ENCODE measurements at regions not wholly inside any gene's neighbourhood (a gene's known extent, or its start where the extent isn't known, plus 50 kb on each side); places are given as distances from the start of the nearest gene placed in this dataset.

DNA sequence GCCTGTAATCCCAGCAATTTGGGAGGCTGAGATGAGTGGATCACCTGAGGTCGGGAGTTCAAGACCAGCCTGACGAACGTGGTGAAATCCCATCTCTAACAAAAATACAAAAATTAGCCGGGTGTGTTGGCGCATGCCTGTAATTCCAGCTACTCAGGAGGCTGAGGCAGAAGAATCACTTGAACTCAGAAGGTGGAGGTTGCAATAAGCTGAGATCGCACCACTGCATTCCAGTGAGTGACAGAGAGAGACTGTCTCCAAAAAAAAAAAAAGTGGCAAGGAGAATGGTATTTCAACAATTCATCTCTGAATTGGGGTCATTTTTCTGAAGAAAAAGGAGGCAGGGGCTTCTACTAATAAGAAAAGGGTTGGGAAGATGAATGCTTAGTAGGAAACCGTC, 111.5 kb upstream of the NHSL1 start:
- no peak for DNase-seq

DNA sequence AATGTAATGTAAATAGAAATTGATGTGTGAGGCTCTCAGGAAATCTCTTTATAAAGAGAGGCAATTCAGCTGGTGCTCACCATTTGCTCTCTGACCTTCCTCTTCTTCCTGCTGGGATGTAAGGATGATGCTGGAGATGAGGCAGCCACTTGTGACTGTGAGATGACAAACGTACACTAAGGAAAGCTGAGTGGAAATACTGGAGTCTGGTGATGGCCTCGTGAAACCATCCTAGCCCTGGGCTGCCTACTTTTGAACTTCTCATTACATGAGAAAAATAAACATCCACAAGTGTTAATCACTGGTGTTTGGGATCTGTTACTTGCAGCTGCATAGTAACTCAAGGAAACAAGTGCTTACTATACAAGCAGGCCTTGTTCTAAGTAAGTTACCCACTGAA, 114.9 kb upstream of the NHSL1 start:
- DNase-seq: no peak

DNA sequence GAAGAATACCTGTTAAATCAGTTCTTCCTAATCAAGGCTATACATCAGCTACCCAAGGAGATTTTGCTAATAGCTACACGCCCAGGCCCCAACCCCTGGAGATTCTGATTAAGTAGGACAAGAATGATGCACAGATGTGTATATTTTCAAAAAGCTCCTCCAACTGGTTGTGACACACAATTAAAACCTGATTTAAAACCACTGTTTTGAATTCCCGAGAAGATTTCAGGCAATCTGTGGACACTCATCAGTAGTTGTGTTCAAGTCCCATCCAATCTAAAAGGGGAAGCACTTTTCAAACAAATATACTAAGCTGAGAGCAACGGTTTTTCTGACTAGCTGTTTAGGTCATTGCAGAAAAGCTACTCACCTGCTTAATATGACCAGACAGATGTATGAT, 118.9 kb upstream of the NHSL1 start:
- no peak for DNase-seq

DNA sequence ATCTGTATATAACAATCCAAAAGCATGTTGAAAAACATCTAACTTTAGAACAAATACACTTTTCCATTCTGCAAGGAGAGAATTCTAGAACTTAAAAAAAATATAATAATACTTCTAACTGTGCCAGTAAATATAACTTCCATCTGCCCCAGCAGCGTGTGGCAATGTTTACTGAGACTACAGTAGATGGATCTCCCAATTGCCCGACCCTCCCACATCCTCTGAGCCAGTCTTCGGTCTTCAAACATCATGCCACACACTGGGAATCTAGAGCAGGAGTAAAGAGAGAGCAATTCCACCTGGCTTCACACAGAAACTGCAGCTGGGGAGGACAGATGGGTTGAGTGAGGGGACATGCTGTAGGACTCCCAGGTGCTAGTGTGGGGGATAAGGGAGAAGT, 121.3 kb upstream of the NHSL1 start:
- no peak for DNase-seq

DNA sequence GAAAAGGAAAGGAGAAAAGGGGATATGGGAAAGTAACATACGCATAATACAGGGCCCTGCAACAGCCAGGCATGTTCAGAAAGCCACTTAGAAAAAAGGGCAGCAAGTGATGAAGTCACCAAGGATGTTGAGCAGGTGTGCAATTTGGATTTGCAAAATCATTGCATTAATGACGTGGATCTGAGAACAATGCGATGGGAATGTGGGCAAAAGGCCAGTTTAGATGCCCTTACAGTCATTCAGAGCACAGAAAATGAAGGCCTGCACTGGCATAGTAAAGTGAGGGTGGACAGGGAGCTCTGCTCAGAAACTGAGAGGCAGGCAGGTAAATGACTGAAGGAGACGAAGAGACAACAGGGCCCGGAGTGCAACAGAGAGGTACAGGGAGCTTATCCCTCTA, 123.7 kb upstream of the NHSL1 start:
- DNase-seq: no peak

DNA sequence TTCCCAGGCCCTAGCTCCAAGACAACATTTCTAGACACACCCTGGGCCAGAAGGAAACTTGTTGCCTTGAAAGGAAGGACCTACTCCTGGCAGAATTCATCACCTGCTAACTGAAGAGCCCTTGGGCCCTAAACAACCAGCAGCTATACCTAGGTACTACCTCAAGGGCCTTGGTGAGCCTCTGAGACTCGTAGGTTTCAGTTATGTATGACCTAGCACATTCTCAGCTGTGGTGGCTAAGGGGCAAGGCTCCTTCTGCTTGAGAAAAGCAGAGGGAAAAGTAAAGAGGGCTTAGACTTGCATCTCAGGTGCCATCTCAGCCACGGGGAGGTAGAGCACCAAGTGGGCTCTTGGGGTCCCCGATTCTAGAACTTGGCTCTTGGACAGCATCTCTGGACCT, 132.3 kb upstream of the NHSL1 start:
- DNase-seq: no peak

DNA sequence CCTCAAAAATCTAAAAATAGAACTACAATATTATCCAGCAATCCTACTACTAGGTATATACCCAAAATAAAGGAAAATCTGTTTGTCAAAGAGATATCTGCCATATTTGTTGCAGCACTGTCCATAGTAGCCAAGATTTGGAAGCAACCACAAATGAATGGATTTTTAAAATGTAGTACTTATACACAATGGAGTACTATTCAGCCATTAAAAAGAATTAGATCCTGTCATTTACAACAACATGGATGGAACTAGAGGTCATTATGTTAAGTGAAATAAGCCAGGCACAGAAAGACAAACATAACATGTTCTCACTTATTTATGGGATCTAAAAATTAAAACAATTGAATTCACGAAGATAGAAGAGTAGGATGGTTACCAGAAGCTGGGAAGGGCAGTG, 135.7 kb upstream of the CCDC28A start:
- DNase-seq: no peak

DNA sequence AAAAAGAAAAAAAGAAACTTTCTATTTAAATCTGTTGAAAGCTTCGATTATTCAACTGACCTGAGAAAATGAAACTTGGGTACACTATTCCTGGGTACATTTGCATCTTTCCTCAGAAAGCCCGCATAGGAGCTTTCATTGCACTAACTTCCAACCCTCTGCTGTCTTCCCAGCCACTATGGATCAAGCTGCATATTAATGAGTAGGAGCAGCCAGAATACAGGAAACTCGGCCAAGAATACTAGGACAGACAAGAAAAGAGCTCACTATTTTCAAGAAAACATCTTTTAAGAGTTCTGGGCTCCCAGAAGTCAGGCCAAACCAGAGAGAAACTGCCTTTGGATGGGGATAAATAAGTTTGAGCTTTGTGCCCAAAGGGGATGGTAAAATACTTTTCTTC, 135.0 kb upstream of the CCDC28A start:
- DNase-seq: no peak

DNA sequence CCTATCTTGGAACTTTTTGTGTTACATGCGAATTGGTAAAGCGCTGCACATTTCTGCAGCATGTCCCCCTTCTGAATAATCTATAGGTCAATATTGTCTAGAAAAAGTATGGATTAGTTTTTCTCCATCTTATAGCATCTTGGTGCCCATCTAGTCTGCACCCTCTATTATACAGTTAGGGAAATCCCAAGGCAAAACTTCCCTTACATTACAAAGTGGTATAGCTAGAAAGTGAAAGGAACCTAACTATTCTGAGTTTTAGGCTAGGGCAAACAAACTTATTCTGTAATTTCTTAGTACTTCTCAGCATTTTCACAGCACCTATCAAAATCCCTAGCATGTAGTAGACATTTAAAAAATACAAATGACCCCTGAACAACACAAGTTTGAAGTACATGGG, 133.5 kb upstream of the CCDC28A start:
- DNase-seq: no peak

DNA sequence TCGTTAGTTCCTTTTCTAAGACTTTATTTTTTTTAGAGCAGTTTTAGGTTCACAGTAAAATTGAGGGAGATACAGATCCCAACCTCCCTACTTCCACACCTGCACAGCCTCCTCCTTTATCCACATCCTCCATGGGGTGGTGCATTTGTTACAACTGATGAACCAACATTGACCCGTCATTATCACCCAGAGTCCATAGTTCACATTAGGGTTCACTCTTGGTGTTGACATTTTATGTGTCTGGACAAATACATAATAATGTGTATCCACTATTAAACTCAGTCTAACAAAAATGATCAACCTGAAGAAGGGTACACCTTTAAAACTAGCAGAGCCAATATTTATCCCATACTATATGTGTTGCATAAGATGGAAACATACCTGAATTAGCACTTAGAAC, 130.4 kb upstream of the CCDC28A start:
- DNase-seq: no peak

DNA sequence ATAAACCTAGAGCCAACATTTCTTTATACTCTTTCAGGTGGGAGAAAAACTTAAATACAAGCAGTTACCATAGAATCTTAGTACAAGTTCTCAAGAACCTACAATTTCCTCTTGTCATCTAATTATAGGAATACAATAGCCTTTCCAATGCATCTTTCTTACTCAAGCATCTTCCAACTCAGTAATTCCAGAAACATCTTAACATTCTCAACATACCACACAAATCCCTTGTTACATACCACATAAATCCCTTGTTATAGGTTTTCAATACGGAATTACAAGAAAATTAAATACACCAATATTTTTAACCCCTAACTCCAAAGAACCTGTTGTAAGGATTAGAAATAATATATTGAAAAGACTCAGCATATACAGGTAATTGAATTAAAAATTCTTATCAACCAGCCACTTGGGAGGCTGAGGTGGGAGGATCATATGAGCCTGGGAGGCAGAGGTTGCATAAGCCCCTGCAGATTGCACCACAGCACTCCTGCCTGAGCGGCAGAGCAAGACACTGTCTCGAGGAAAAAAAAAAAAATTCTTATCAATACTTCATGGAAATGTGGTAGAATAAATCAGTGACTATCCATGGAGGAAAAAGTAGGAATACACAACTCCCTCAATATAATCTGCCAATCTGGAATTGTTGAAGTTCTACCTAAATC, 127.5 kb upstream of the CCDC28A start:
- no peak for DNase-seq

DNA sequence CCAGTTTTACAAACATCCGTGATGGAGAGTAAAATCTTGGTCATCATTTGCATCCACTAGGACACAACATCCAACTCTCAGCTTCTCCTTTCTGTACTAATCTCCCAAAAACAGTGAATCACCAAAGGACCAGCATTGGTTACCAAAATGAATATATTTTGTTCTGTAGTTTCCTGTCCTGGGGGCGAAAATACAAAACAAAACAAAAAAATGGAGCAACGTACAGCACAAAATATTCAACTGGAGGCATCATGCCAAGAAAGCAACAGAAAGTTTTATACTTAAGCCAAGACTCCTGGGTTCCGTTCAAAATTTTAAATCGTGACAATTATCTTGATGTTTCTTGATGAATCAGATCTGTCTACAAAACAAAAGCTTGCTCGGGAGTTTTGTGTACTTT, 126.6 kb upstream of the CCDC28A start:
- no peak for DNase-seq

DNA sequence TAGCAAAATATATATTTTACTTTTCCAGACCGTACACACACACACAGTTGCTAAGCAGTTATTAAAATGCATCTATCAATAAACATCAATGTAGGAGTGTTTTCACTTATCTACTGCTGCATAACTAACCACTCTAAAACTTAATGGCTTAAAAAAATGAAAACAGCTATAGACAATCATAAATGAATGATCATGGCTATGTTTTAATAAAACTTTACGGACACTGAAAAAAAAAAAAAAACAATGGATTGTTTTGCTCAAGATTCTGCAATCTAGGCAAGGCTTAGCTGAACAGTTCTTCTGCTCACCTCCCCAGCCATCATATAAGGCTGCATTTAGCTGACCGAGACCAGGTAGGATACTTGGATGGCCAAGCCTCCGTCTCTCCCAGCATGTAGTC, 125.4 kb upstream of the CCDC28A start:
- no peak for DNase-seq

DNA sequence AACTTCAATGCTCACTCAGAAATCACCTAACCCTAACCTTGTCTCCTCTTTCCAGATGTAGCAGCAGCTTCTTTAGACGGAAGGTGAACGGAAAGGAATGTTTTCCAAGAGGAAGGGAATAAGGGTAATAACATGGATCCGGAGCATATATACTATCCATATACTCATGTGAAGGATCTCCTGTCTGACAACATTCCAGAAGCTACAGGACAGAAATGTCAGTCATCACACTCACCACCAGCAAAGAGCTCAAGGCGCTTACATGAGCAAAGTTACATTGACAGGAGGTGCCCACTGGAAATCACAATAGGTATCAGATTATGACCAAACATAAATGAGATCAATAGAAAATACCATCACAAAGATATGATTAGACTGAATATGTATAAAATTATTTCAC, 122.1 kb upstream of the CCDC28A start:
- no peak for DNase-seq

DNA sequence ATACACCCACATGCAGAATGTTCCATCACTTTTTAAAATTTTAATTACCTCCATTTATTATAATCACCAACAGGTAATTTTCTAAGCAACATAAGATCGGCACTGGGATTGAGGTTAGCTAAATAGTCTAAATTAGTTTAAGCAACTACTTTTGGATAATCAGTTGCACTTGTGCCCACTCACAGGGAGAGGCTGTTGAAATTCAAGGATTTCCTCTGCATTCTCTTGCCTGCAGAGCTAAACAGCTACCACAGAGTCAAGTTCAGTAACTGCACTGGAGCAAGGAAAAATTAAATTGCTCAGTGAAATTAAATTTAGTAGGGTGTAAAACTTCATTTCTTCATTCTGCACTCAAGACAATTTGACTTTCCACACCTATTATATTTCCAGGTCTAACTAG, 120.7 kb upstream of the CCDC28A start:
- no peak for DNase-seq

DNA sequence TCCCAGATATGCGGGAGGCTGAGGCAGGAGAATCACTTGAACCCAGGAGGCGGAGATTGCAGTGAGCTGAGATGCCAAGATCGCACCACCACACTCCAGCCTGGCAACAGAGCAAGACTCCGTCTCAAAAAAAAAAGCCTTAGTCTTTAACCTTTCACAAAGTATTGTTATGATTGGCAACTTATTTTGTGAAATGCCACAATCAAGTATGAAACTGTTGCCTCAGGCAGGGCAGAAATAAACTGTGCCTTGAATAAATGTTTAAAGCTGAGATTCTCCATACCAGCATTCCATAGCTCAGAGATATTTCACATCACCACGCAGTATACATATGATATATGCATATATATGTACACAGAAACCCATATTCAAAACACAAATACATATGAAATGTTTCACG, 120.1 kb upstream of the CCDC28A start:
- DNase-seq: no peak

DNA sequence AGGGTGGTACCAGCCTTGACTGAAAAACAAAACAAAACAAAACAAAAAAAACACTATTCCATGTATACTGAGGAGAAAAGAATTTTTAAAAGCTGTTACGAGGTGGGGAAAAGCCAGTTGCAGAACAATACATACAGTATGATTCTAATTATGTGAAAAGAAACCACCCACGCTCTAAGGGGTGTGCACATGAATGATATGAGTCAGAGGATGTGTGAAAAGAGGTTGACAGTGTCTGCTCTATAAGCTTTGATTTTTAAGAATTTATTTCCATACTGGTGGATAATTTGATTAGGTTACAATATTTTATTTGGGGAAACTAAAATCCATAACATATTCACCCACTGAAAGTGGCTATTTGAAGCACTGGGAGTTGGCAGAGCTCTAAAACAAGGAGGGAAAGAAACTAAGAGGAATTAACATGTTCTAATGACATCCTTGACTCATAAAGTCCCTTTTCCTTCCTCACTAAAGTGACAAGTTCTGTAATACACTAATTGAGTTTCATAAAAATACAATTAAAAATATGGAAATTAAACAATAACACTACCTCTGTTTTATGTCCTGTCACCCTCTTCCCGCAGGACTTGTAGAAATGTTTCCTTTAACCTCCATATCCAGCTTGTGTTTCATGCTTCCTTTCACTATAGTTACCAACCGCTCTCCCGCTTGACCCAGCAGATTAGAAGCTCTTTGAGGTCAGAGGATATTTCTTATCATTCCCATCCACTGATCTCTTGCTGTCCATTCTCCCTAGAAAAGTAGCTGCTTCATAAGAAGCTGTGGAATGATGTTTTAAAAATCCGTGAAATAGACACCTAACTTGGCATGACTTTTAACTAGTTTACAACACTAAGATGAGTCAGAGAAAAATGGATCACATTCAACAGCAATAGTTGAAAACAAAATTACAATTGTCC, 118.6 kb upstream of the CCDC28A start:
- DNase-seq: peak; percentile 33

DNA sequence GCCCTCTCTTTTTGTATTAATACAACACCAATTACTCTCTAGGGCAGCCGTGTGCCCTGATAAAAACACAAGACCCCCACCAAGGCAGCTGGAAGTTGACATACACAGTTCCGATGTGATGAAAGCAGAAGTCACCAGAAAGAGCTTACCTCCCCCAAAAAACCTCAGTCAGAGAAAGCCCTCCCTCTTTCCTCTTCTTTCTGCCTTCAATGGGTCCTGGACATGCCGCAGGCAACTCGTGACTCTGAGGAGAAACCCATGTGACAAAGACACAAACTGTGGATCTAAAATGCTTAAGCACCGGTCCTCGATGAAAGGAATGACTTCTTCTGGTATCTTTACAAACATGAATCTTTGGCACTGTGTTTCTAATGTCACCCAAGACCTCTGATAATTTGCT, 117.7 kb upstream of the CCDC28A start:
- no peak for DNase-seq

DNA sequence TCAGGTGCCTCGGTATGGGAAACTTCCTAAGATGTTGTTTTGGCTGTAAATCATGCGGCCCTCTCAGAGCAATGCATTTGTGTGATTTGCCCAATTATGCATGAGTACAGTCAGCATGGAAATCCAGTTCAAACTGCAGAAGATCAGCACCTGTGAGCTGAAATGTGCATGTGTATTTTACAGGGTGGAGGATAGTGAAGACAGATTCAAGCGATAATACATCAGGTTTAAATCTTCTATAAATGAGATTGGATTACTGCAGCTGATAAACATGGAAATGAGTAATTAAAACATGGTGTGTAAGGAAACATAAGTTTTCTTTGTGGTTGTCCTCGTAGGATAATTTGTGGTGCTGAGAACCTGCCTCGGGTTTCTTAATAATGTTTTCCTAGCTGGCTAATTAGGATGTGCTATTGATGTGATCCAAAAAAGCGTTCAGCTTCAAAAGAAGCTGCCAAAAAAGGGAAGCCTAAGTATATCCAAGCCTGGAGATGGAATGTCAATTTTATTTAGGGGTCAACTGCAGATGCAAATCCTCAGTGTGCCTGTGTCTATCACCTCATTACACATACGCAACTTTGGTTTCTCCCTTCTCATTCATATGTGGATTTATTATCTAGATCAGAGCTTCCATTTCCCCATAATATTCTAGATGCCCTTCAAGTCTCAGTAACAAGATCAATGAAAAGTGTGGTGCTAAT, 117.1 kb upstream of the CCDC28A start:
- no peak for DNase-seq

DNA sequence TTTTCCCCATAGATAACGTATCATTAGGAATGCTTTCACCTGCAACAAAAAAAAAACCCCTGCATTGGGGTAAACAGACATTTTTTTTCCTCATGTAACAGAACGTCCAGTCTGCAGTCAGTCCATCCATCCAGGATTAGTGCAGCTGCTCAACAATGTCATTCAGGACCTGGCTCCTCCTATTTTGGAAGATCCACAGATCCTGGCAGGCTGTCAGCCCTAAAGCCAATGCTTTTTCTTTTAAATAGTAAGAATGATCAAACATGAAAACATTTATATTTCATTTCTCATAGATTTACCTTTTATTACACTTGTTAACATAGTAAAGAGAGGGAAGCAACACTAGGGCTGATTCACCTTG, 116.5 kb upstream of the CCDC28A start:
- no peak for DNase-seq

DNA sequence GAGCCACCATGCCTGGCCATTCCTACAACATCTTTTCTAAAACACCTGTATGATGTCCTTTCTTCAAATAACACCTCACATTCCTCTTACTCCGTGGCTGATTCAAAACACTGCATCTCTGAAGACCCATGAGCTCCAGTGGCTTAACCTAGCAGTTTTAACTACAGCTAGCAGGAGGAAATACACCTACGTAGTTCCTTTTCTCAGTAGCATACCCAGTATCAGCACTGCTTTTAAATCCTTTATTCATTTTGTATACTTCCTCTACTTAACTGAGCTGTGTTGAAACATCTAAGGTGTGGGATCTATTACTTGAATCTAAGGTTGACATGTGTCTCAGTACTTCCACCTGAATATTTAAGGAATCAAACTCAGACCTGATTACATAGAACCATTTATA, 113.6 kb upstream of the CCDC28A start:
- DNase-seq: no peak

DNA sequence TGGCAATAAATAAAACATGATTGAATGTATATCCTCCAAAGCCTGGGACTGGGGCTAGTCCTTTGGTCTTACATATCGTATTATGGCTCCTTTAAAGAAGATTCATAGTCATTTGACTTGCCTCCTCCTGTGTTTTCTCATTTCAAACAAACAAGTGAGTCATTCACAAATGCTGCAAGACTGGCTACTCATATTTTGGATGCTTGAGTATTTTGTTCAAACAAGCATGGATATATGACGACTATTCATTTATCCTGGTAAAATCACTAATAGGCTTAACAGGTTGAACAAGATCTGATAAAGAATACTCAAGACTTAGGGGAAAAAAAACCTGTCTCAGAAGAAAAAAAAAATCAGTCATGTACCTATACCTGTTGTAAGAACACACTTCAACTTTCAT, 111.1 kb upstream of the CCDC28A start:
- DNase-seq: no peak

DNA sequence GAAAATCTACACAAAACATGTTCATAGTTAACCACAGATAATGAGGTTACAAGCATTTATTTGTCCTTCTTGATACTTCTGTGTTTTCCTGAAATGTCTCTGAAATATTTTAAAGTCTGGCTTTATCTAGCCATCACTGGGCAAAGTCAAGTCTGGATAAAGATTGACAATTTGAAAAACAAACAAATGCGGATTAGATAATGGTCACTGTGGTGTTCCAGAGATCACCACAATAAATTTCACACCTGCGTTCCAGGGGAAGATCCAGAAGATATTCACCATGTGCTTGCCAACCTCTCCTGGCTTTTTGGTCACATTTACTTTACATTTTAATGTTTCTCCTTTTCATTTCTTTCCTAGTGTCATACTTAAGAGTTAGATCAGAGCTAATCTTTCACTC, 109.7 kb upstream of the CCDC28A start:
- DNase-seq: no peak

DNA sequence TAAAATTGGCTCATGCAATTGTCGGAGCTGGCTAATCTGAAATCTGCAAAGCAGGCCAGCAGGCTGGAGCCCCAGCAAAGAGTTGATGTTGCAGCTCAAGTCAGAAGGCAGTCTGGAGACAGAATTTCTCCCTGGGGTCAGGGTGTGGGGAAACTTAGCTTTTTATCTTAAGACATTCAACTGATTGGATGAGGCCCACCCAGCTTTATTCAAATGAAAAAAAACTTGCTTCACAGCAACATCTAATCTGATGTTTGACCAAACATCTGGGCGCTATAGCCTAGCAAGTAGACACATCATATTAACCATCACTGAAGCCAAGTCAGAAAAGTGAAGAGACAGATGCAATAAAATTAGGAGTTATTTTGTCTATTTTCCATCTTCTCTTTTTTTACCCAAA, 108.8 kb upstream of the CCDC28A start:
- DNase-seq: no peak

Measured in stimulated activated CD4-positive, alpha-beta T cell treated with anti-CD3 and anti-CD28 coated beads, Interleukin-1b, Interleukin-23, amount 100 ng/mL, for 48 hours (primary cell).